ENCODE measurements at regions not wholly inside any gene's neighbourhood (a gene's known extent, or its start where the extent isn't known, plus 50 kb on each side); places are given as distances from the start of the nearest gene placed in this dataset.
A peak's percentile ranks its signal among the peaks of the same experiment; 100 is the strongest.
"Not testable (repeated sequence)": the region's sequence is repeated elsewhere in the genome, so short reads cannot be mapped to it uniquely, and the experiment has no call there.

GRCh38 chr1:29797125-29797524, 560.8 kb downstream of the PTPRU start:
- not testable (repeated sequence) for H3K9me3 ChIP-seq (ENCODE audit: control insufficient read depth in 2 of 2, insufficient read depth in 1 of 2, low read length in 1 of 2); DNase-seq (ENCODE audit: low read depth in 6 of 9, low spot score in 9 of 9); H3K36me3 ChIP-seq (ENCODE audit: control insufficient read depth in 2 of 2, insufficient read depth in 2 of 2, low read length in 1 of 2); H3K27me3 ChIP-seq (ENCODE audit: control insufficient read depth in 2 of 2, insufficient read depth in 1 of 2, low read length in 1 of 2); H3K27ac ChIP-seq (ENCODE audit: low read depth in 1 of 2, low read length in 1 of 2); H3K4me1 ChIP-seq (ENCODE audit: control insufficient read depth in 2 of 2, insufficient read depth in 2 of 2, low read length in 2 of 2); H3K4me3 ChIP-seq (ENCODE audit: low read length in 2 of 2)
- WGBS: 97% methylated on average over 1 of the region's 1 CpG

DNA sequence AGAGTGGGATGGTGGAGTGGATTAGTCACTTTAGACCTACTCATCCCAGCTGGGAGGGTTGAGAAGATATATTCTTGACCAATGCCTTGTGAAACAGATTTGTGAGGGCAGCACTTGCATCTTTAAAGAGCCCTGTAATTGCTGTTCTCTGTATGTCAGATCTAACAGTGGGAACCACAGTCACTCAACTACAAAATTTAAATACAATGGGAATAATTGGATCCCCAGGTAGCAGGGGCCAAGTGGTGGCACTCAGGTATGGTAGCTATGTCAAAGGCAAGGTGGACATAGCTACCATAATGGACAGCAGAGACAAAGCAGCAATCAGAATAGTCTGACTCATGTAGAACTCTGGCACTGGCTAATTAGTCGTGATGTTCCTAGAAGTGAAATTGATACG, 559.6 kb downstream of the PTPRU start:
- not testable (repeated sequence) for H3K9me3 ChIP-seq (ENCODE audit: control insufficient read depth in 2 of 2, insufficient read depth in 1 of 2, low read length in 1 of 2); H3K4me3 ChIP-seq (ENCODE audit: low read length in 2 of 2); H3K4me1 ChIP-seq (ENCODE audit: control insufficient read depth in 2 of 2, insufficient read depth in 2 of 2, low read length in 2 of 2); DNase-seq (ENCODE audit: low read depth in 6 of 9, low spot score in 9 of 9); H3K27me3 ChIP-seq (ENCODE audit: control insufficient read depth in 2 of 2, insufficient read depth in 1 of 2, low read length in 1 of 2); H3K36me3 ChIP-seq (ENCODE audit: control insufficient read depth in 2 of 2, insufficient read depth in 2 of 2, low read length in 1 of 2); H3K27ac ChIP-seq (ENCODE audit: low read depth in 1 of 2, low read length in 1 of 2)
- 96% methylated on average over 2 of the region's 2 CpGs for WGBS

GRCh38 chr1:29793653-29794348, 557.5 kb downstream of the PTPRU start:
- H3K27me3 ChIP-seq (ENCODE audit: control insufficient read depth in 2 of 2, insufficient read depth in 1 of 2, low read length in 1 of 2): no peaks in the 10 kb centered on the region
- H3K27ac ChIP-seq (ENCODE audit: low read depth in 1 of 2, low read length in 1 of 2): no peak overlapping the region
- H3K4me1 ChIP-seq (ENCODE audit: control insufficient read depth in 2 of 2, insufficient read depth in 2 of 2, low read length in 2 of 2): no peaks in the 10 kb centered on the region
- no peaks in the 10 kb centered on the region for H3K9me3 ChIP-seq (ENCODE audit: control insufficient read depth in 2 of 2, insufficient read depth in 1 of 2, low read length in 1 of 2)
- H3K36me3 ChIP-seq (ENCODE audit: control insufficient read depth in 2 of 2, insufficient read depth in 2 of 2, low read length in 1 of 2): no peaks in the 10 kb centered on the region
- H3K4me3 ChIP-seq (ENCODE audit: low read length in 2 of 2): no peak overlapping the region
- DNase-seq (ENCODE audit: low read depth in 6 of 9, low spot score in 9 of 9): no peak
- 87% methylated on average over 8 of the region's 8 CpGs for WGBS

DNA sequence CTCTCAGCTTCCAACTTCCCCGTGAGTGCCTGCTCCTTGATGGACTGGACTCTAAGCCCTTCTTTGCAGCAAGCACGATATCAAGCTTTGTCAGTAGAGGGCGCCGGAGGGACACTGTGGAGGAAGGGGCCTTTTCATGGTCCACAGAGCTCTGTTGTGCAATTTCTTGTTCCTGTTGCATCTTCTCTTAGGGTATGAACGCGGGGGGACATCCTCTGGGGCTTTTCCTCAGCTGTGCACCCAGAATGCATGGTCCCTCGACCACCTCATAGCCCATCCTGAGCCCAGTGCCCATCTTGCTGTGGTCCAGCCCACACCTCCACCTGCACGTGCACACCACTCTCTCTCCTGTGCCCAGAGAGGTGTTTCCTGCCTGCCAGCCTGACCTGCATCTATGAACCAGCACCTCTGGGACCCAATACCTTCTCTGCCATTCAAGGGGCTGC, 556.8 kb downstream of the PTPRU start:
- Histone ChIP-seq H3K4me1 (ENCODE audit: control insufficient read depth in 2 of 2, insufficient read depth in 2 of 2, low read length in 2 of 2) (no peaks in the 10 kb centered on the region), H3K36me3 (ENCODE audit: control insufficient read depth in 2 of 2, insufficient read depth in 2 of 2, low read length in 1 of 2) (no peaks in the 10 kb centered on the region), H3K4me3 (ENCODE audit: low read length in 2 of 2) (no peak overlapping the region), H3K27me3 (ENCODE audit: control insufficient read depth in 2 of 2, insufficient read depth in 1 of 2, low read length in 1 of 2) (no peaks in the 10 kb centered on the region), H3K27ac (ENCODE audit: low read depth in 1 of 2, low read length in 1 of 2) (no peak overlapping the region), H3K9me3 (ENCODE audit: control insufficient read depth in 2 of 2, insufficient read depth in 1 of 2, low read length in 1 of 2) (no peaks in the 10 kb centered on the region)
- peak; percentile 15 to 65 (median 31) for DNase-seq (ENCODE audit: low read depth in 6 of 9, low spot score in 9 of 9)
- WGBS: 9% methylated on average over 8 of the region's 8 CpGs

DNA sequence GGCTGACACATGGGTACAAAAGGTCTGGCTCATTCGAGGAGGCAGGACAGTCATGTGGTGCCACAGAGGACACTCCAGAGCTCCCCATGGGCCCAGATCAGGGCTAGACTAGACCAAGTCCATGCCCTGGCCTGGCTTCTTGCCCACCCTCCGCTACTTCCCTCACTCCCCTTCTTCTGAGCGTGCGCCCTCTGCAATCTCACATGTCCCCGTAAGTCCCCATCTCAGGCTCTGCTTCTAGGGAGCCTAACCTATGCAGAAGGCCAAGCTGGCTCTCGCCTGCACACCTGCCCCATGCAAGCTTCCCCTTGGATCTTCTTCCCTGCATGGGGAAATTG, 553.6 kb downstream of the PTPRU start:
- Histone ChIP-seq H3K36me3 (ENCODE audit: control insufficient read depth in 2 of 2, insufficient read depth in 2 of 2, low read length in 1 of 2) (no peaks in the 10 kb centered on the region), H3K4me1 (ENCODE audit: control insufficient read depth in 2 of 2, insufficient read depth in 2 of 2, low read length in 2 of 2) (no peaks in the 10 kb centered on the region), H3K27me3 (ENCODE audit: control insufficient read depth in 2 of 2, insufficient read depth in 1 of 2, low read length in 1 of 2) (no peaks in the 10 kb centered on the region), H3K27ac (ENCODE audit: low read depth in 1 of 2, low read length in 1 of 2) (no peak overlapping the region), H3K4me3 (ENCODE audit: low read length in 2 of 2) (no peak overlapping the region), H3K9me3 (ENCODE audit: control insufficient read depth in 2 of 2, insufficient read depth in 1 of 2, low read length in 1 of 2) (no peaks in the 10 kb centered on the region)
- DNase-seq (ENCODE audit: low read depth in 6 of 9, low spot score in 9 of 9): no peak
- WGBS: 79% methylated on average over 6 of the region's 6 CpGs

DNA sequence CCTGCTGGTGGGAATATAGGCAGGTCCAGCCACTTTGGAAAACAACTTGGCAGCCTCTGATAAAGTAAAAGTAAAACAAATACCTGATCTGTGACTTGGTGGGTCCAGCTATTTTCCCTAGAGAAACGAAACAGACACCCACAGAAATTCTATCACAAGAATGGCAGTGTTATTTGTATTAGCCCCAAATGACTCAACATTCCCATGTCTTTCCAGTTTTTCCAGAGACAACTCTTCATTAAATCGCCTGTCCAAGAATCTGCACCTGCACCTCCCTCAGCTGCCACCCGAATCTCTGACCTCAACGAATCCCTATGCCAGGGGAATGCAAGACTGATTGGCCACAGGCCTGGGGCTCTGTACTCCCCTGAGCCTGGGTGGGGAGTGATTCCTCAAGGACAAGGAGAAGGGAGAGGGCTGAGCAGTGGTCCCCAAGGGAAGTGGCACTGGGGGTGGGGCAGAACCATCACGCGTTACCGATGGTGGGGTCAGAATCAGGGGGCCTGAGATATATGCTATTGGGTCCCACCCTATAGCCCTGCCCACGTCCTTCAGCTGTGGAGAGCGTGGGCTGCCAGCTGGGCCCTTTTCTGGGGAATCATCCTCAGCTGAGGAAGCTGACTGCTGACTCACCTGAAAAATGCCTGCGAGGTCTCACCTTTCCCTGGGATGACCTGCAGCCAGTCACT, 553.0 kb downstream of the PTPRU start:
- no peaks in the 10 kb centered on the region for H3K27me3 ChIP-seq (ENCODE audit: control insufficient read depth in 2 of 2, insufficient read depth in 1 of 2, low read length in 1 of 2)
- no peak for DNase-seq (ENCODE audit: low read depth in 6 of 9, low spot score in 9 of 9)
- no peaks in the 10 kb centered on the region for H3K4me1 ChIP-seq (ENCODE audit: control insufficient read depth in 2 of 2, insufficient read depth in 2 of 2, low read length in 2 of 2)
- WGBS: 74% methylated on average over 10 of the region's 10 CpGs
- no peak overlapping the region for H3K27ac ChIP-seq (ENCODE audit: low read depth in 1 of 2, low read length in 1 of 2)
- no peaks in the 10 kb centered on the region for H3K36me3 ChIP-seq (ENCODE audit: control insufficient read depth in 2 of 2, insufficient read depth in 2 of 2, low read length in 1 of 2)
- H3K9me3 ChIP-seq (ENCODE audit: control insufficient read depth in 2 of 2, insufficient read depth in 1 of 2, low read length in 1 of 2): no peaks in the 10 kb centered on the region
- H3K4me3 ChIP-seq (ENCODE audit: low read length in 2 of 2): no peak overlapping the region

DNA sequence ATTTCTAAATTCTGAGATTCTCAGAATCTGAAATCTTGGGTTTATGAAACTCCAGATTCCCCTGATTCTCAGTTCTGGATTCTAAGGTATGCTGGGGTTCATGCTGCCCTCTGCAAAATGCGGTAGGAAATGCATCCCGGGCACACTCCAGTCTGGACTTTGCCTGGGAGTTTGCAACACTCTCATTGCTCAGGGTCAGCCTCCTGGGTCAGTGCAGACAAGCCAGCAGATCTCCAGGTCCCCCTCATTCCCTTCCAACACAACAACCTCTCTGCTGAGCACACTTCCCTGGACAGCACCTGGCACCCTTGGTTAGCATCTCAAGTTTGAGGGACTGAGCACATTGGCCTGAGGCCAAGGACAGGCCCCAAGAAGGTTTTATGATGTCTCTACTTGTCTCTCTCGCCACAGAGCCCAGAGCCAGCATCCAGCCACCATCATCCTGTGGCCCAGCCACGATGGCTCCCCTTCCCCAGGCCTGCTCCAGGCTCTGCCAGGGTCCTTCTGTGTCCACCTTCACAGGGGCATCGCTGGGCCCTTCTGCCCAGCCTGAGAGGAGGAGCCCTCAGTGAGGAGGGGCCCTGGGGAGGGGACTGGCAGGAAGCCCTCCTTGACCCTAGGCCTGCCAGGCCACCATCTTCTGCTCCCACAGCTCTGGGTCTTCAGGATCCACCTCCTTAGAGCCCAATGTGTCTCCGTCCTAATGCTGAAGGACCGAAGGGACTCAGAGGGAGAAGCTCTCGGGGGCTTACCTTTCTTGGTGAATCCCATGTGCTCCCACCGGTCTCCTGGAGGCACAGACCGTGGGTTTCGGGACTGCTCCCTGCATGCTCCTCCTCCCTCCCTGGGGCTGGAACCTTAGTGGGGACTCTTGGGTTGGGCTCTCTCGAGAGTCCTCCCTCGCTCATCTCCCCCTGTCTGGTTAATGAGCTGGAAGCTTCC, 550.7 kb downstream of the PTPRU start:
- WGBS: 86% methylated on average over 13 of the region's 13 CpGs
- Histone ChIP-seq H3K4me3 (ENCODE audit: low read length in 2 of 2) (no peak overlapping the region), H3K27ac (ENCODE audit: low read depth in 1 of 2, low read length in 1 of 2) (no peak overlapping the region), H3K36me3 (ENCODE audit: control insufficient read depth in 2 of 2, insufficient read depth in 2 of 2, low read length in 1 of 2) (no peaks in the 10 kb centered on the region), H3K4me1 (ENCODE audit: control insufficient read depth in 2 of 2, insufficient read depth in 2 of 2, low read length in 2 of 2) (no peaks in the 10 kb centered on the region), H3K27me3 (ENCODE audit: control insufficient read depth in 2 of 2, insufficient read depth in 1 of 2, low read length in 1 of 2) (no peaks in the 10 kb centered on the region), H3K9me3 (ENCODE audit: control insufficient read depth in 2 of 2, insufficient read depth in 1 of 2, low read length in 1 of 2) (no peaks in the 10 kb centered on the region)
- DNase-seq (ENCODE audit: low read depth in 6 of 9, low spot score in 9 of 9): no peak

- H3K36me3 ChIP-seq (ENCODE audit: control insufficient read depth in 2 of 2, insufficient read depth in 2 of 2, low read length in 1 of 2): no peaks in the 10 kb centered on the region
- DNase-seq (ENCODE audit: low read depth in 6 of 9, low spot score in 9 of 9): no peak
- no peaks in the 10 kb centered on the region for H3K4me1 ChIP-seq (ENCODE audit: control insufficient read depth in 2 of 2, insufficient read depth in 2 of 2, low read length in 2 of 2)
- WGBS: 92% methylated on average over 4 of the region's 4 CpGs
- no peaks in the 10 kb centered on the region for H3K27me3 ChIP-seq (ENCODE audit: control insufficient read depth in 2 of 2, insufficient read depth in 1 of 2, low read length in 1 of 2)
- H3K27ac ChIP-seq (ENCODE audit: low read depth in 1 of 2, low read length in 1 of 2): no peak overlapping the region
- H3K9me3 ChIP-seq (ENCODE audit: control insufficient read depth in 2 of 2, insufficient read depth in 1 of 2, low read length in 1 of 2): no peaks in the 10 kb centered on the region
- no peak overlapping the region for H3K4me3 ChIP-seq (ENCODE audit: low read length in 2 of 2)
These were observed 549.9 kb downstream of the PTPRU start for GRCh38 chr1:29786195-29786594.

DNA sequence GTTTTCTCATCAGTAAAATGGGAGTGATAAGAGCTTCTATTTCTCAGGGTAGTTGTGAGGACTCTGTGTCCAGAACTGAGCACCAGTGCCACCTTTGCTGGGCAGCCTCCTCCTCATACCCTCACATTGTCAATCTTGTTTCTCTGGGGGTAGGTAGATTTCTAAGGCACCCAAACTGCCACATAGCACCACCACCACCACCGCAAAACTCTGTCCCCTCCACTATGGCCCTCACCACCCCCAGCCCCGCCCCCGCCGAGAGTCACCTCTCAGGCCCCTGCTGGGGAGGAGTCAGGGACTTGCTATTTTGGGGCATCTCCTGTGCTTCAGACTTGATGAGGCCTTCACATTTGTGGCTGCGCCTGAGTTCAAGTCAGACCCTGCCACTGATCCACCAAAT, 549.2 kb downstream of the PTPRU start:
- Histone ChIP-seq H3K4me1 (ENCODE audit: control insufficient read depth in 2 of 2, insufficient read depth in 2 of 2, low read length in 2 of 2) (no peaks in the 10 kb centered on the region), H3K36me3 (ENCODE audit: control insufficient read depth in 2 of 2, insufficient read depth in 2 of 2, low read length in 1 of 2) (no peaks in the 10 kb centered on the region), H3K9me3 (ENCODE audit: control insufficient read depth in 2 of 2, insufficient read depth in 1 of 2, low read length in 1 of 2) (no peaks in the 10 kb centered on the region), H3K4me3 (ENCODE audit: low read length in 2 of 2) (no peak overlapping the region), H3K27me3 (ENCODE audit: control insufficient read depth in 2 of 2, insufficient read depth in 1 of 2, low read length in 1 of 2) (no peaks in the 10 kb centered on the region), H3K27ac (ENCODE audit: low read depth in 1 of 2, low read length in 1 of 2) (no peak overlapping the region)
- 86% methylated on average over 5 of the region's 5 CpGs for WGBS
- no peak for DNase-seq (ENCODE audit: low read depth in 6 of 9, low spot score in 9 of 9)
